GM18519 (cell line): ENCODE measurements at regions not wholly inside any gene's neighbourhood (a gene's known extent, or its start where the extent isn't known, plus 50 kb on each side); places are given as distances from the start of the nearest gene placed in this dataset.
"Not testable (repeated sequence)": the region's sequence is repeated elsewhere in the genome, so short reads cannot be mapped to it uniquely, and the experiment has no call there.

Source experiments
- ATAC-seq: cut with Tn5 transposase; IDR thresholded peaks from one replicate; pipeline ENCODE4 v1.9.1; 2021; ENCODE audit warnings: mild to moderate bottlenecking, moderate library complexity; ENCODE audit not compliant: unreplicated experiment, low FRiP score

- ATAC-seq, result no peak
Observed at GRCh38 chr9:21591221-21592062, 109.3 kb upstream of the IFNE start.

GRCh38 chr9:21592063-21592338 lies 109.9 kb upstream of the IFNE start:
- no peak for ATAC-seq

GRCh38 chr9:21597284-21597683 lies 115.2 kb upstream of the IFNE start:
- no peak for ATAC-seq

GRCh38 chr9:21598749-21599148 lies 116.6 kb upstream of the IFNE start:
- no peak for ATAC-seq

GRCh38 chr9:21605489-21605931 lies 123.4 kb upstream of the IFNE start:
- no peak for ATAC-seq

GRCh38 chr9:21607576-21607975 lies 125.5 kb upstream of the IFNE start:
- no peak for ATAC-seq

- no peak for ATAC-seq
Observed at GRCh38 chr9:21608200-21608599, 126.1 kb upstream of the IFNE start.

GRCh38 chr9:21609506-21609905 lies 127.4 kb upstream of the IFNE start:
- no peak for ATAC-seq

GRCh38 chr9:21611891-21612290 lies 129.8 kb upstream of the IFNE start:
- ATAC-seq, result no peak

GRCh38 chr9:21615018-21615417 lies 132.9 kb upstream of the IFNE start:
- ATAC-seq, result no peak

GRCh38 chr9:21615446-21615845 lies 133.3 kb upstream of the IFNE start:
- ATAC-seq, result no peak

- ATAC-seq, result no peak
Observed at GRCh38 chr9:21616082-21616778, 134.1 kb upstream of the IFNE start.

GRCh38 chr9:21624675-21625644 lies 142.8 kb upstream of the IFNE start:
- no peak for ATAC-seq

GRCh38 chr9:21626493-21626892 lies 144.4 kb upstream of the IFNE start:
- ATAC-seq, result no peak

- ATAC-seq, result not testable (repeated sequence)
Observed at GRCh38 chr9:21628954-21629353, 146.8 kb upstream of the IFNE start.

GRCh38 chr9:21634951-21635350 lies 152.8 kb upstream of the IFNE start:
- ATAC-seq, result no peak

- no peak for ATAC-seq
Observed at GRCh38 chr9:21638104-21638503, 156.0 kb upstream of the IFNE start.

GRCh38 chr9:21653091-21653490 lies 149.3 kb upstream of the MTAP start:
- ATAC-seq, result no peak

- ATAC-seq, result no peak
Observed at GRCh38 chr9:21653589-21653988, 148.8 kb upstream of the MTAP start.

GRCh38 chr9:21656776-21657674 lies 145.4 kb upstream of the MTAP start:
- no peak for ATAC-seq
